ENCODE measurements at regions not wholly inside any gene's neighbourhood (a gene's known extent, or its start where the extent isn't known, plus 50 kb on each side); places are given as distances from the start of the nearest gene placed in this dataset.

GRCh38 chr6:14673201-14673600, 555.6 kb downstream of the CD83 start:
- H3K27me3 ChIP-seq (ENCODE audit: insufficient read depth, poor library complexity, severe bottlenecking), result no peaks in the 10 kb centered on the region
- DNase-seq (ENCODE audit: low read depth in 1 of 2, low spot score in 1 of 2), result no peak
- no peak overlapping the region for H3K4me3 ChIP-seq (replicated peaks; ENCODE audit: insufficient read depth, low read length)
- no peak overlapping the region for H3K27ac ChIP-seq (replicated peaks)
- TF ChIP-seq SPI1 (IDR thresholded peaks at IDR 0.05; ENCODE audit: borderline replicate concordance, low read depth) (no peak), POLR2AphosphoS5 (IDR thresholded peaks at IDR 0.05; ENCODE audit: low read depth) (no peak), REST (IDR thresholded peaks at IDR 0.05; ENCODE audit: insufficient replicate concordance, low read depth) (no peak)
- TF ChIP-seq, protein P1, sequence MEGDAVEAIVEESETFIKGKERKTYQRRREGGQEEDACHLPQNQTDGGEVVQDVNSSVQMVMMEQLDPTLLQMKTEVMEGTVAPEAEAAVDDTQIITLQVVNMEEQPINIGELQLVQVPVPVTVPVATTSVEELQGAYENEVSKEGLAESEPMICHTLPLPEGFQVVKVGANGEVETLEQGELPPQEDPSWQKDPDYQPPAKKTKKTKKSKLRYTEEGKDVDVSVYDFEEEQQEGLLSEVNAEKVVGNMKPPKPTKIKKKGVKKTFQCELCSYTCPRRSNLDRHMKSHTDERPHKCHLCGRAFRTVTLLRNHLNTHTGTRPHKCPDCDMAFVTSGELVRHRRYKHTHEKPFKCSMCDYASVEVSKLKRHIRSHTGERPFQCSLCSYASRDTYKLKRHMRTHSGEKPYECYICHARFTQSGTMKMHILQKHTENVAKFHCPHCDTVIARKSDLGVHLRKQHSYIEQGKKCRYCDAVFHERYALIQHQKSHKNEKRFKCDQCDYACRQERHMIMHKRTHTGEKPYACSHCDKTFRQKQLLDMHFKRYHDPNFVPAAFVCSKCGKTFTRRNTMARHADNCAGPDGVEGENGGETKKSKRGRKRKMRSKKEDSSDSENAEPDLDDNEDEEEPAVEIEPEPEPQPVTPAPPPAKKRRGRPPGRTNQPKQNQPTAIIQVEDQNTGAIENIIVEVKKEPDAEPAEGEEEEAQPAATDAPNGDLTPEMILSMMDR (IDR thresholded peaks at IDR 0.05; ENCODE audit: insufficient read depth, low read length), result no peak

- TF ChIP-seq, protein P1 (IDR thresholded peaks at IDR 0.05; ENCODE audit: insufficient read depth, low read length), result no peak
- no peak for TF ChIP-seq SPI1 (IDR thresholded peaks at IDR 0.05; ENCODE audit: borderline replicate concordance, low read depth)
- no peak for TF ChIP-seq GABPA (IDR thresholded peaks at IDR 0.05; ENCODE audit: low read depth)
- no peak for TF ChIP-seq POLR2AphosphoS5 (IDR thresholded peaks at IDR 0.05; ENCODE audit: low read depth)
- no peak for TF ChIP-seq REST (IDR thresholded peaks at IDR 0.05; ENCODE audit: insufficient replicate concordance, low read depth)
- DNase-seq (ENCODE audit: low read depth in 1 of 2, low spot score in 1 of 2), result no peak
- H3K27me3 ChIP-seq (ENCODE audit: insufficient read depth, poor library complexity, severe bottlenecking), result no peaks in the 10 kb centered on the region
- no peak overlapping the region for H3K27ac ChIP-seq (replicated peaks)
- H3K4me3 ChIP-seq (replicated peaks; ENCODE audit: insufficient read depth, low read length), result no peak overlapping the region
Measured at GRCh38 chr6:14674458-14674857, 556.9 kb downstream of the CD83 start.

GRCh38 chr6:14674867-14675648, 557.5 kb downstream of the CD83 start:
- H3K4me3 ChIP-seq (replicated peaks; ENCODE audit: insufficient read depth, low read length), result no peak overlapping the region
- no peak for TF ChIP-seq SPI1 (IDR thresholded peaks at IDR 0.05; ENCODE audit: borderline replicate concordance, low read depth)
- TF ChIP-seq REST (IDR thresholded peaks at IDR 0.05; ENCODE audit: insufficient replicate concordance, low read depth), result no peak
- no peak for TF ChIP-seq POLR2AphosphoS5 (IDR thresholded peaks at IDR 0.05; ENCODE audit: low read depth)
- TF ChIP-seq GABPA (IDR thresholded peaks at IDR 0.05; ENCODE audit: low read depth), result no peak
- TF ChIP-seq, protein P1 (IDR thresholded peaks at IDR 0.05; ENCODE audit: insufficient read depth, low read length), result no peak
- no peaks in the 10 kb centered on the region for H3K27me3 ChIP-seq (ENCODE audit: insufficient read depth, poor library complexity, severe bottlenecking)
- no peak overlapping the region for H3K27ac ChIP-seq (replicated peaks)
- no peak for DNase-seq (ENCODE audit: low read depth in 1 of 2, low spot score in 1 of 2)

All from HL-60 (cell line).